ENCODE measurements at regions not wholly inside any gene's neighbourhood (a gene's known extent, or its start where the extent isn't known, plus 50 kb on each side); places are given as distances from the start of the nearest gene placed in this dataset.

DNA sequence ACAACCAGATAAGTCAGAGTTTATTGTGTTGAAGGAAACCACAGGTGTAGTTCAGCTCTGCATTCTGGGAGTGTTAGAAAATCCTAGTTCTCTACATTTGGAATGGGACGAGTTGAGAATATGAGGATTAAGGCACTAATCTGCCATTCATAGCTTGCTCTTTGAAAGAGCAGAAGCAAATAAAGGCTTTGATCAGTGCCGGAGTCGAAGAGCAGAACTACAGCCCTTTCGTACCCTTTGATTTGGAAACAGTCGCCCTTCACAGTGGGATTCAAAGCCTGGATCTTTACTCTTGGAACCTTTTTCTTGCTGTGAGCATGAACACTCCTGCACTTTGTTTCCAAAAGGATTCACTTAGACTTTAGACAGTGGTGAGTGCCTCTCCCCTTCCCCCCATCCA lies 523.9 kb upstream of the POU3F2 start:
- TF ChIP-seq ZNF274 (IDR thresholded peaks at IDR 0.05; ENCODE audit: low read depth, low read length) = no peak
- no peak overlapping the region for H3K4me3 ChIP-seq (ENCODE audit: low read length)

DNA sequence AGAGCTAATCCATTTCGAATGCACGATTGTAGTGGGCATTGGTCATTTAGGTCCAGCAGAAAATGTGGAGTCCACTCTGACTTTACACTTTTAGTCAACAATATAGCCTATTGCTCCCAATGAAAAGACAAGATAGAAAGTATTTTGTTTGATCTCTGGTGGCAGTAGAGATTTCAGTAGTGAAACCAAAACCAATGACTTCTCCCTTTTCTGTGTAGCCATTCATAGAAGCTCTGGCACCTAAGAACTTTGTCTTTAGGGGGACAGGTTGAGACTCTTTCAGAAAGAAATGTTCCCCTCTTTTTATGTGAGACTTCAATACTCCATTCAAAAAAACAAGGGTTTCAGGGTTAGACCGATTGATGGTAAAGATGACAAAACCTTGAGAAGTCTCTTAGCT lies 510.8 kb upstream of the POU3F2 start:
- no peak for TF ChIP-seq ZNF274 (IDR thresholded peaks at IDR 0.05; ENCODE audit: low read depth, low read length)

DNA sequence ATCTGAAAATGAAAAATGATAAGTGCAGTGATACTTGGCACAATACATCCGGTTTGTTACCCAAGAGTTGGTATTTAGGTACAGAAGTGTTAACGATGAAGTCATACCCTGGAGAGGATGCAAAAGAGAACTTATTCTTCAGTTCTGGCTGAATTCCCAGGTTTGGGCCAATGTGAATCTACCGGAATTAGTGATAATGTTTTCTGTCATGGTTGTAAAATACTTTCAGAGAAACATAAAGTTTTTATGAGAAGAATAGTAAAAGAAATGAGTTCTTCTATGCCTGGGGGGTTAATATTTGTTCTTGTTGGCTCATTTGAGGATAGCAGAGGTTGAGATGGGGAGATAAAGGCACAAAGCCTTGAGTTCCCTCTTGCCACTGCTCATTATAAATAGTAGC lies 509.9 kb upstream of the POU3F2 start:
- no peak for TF ChIP-seq ZNF274 (IDR thresholded peaks at IDR 0.05; ENCODE audit: low read depth, low read length)
- no peak overlapping the region for H3K4me3 ChIP-seq (ENCODE audit: low read length)

More for the DNA sequence above, 510.8 kb upstream of the POU3F2 start:
- no peak overlapping the region for H3K4me3 ChIP-seq (ENCODE audit: low read length)

DNA sequence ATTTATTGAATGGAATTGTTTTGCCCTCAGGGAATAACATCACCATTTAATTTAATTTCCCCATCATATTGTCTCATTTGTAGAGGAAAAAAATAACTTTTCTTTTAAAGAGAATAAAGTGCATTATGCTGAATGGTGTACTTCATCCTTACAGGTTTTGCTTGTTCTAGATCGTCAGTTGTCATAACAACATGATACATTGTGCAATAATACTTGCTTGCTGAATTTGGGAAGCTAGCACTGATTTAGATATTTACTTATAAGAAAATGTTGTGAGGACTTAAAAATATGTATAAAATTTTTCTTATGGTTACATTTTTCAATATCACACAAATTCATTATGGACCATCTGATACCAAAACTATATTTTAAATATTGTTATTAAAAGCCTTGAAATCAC lies 509.0 kb upstream of the POU3F2 start:
- no peak overlapping the region for H3K4me3 ChIP-seq (ENCODE audit: low read length)
- no peak for TF ChIP-seq ZNF274 (IDR thresholded peaks at IDR 0.05; ENCODE audit: low read depth, low read length)

DNA sequence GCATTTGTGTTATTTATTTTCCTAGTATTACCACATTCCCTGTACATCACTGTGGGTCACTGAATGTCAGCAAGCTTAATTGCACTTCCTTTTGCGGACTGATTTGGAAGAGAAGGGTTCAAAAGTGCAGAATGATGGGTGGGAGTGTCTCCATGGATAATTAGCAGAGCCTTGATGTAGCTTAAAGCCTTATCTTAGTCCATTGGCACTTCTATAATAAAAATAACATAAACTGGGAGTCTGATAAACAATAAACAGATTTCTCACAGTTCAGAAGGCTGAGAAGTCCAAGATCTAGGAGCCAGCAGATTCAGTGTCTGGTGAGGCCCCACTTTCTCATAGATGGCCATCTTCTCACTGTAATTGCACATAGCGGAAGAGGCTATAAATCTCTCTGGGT lies 501.1 kb upstream of the POU3F2 start:
- TF ChIP-seq ZNF274 (IDR thresholded peaks at IDR 0.05; ENCODE audit: low read depth, low read length) = no peak
- H3K4me3 ChIP-seq (ENCODE audit: low read length) = no peak overlapping the region

DNA sequence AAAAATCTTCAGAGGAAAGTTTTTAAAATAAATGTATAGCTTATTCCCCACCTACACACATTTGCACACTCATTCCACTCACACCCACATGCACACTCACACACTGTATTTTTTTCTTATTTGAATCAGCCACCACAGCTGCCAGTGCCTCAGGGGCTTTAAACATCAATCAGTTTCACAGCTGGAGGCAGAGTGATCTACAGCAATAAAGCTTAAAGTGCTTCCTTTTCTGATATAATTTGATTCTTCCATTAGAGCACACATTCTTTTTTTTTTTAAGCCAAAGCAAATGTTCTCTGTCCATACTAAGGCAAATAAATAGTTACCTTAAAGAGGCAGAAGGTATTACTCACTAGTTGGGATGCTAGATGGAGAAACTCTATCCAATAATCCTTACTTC lies 498.8 kb upstream of the POU3F2 start:
- H3K4me3 ChIP-seq (ENCODE audit: low read length) = no peak overlapping the region
- TF ChIP-seq ZNF274 (IDR thresholded peaks at IDR 0.05; ENCODE audit: low read depth, low read length) = no peak

DNA sequence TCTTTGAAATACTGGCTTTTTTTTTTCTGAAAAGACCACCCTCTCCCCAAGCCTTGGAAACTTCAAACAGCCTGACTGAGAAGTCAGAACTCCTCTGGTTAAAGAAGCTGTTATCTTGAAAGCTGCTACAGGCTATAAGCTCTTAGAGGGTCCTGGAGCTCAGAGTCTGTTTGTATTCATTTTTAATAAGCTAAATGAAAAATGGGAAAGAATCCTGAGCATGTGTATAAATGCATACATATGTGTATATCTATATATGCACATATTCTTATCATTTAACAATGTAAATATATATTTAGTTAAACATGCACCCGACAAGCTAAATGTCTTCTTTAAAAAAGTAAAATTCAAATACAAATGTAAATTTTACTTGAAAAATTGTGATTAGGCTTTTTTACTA lies 494.9 kb upstream of the POU3F2 start:
- no peak overlapping the region for H3K4me3 ChIP-seq (ENCODE audit: low read length)
- no peak for TF ChIP-seq ZNF274 (IDR thresholded peaks at IDR 0.05; ENCODE audit: low read depth, low read length)

DNA sequence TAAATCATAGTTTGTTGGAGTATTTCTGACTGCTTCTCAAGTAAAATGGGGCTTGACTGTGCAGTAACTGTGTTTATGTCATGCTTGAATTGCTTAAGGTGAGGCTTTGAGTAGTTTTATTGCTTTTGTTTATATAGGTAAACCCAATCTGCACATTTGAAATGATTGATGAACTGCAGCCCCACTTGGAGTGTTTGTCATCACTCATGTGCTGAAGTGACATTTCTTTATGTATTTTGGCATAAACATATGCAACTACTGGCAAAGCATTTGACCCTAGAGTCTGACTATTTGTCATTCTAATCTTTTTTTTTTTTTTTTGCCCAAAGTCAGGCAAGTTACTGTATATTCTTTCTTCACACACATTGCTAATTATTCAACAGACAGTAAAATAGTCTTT lies 491.4 kb upstream of the POU3F2 start:
- TF ChIP-seq ZNF274 (IDR thresholded peaks at IDR 0.05; ENCODE audit: low read depth, low read length) = no peak
- no peak overlapping the region for H3K4me3 ChIP-seq (ENCODE audit: low read length)

DNA sequence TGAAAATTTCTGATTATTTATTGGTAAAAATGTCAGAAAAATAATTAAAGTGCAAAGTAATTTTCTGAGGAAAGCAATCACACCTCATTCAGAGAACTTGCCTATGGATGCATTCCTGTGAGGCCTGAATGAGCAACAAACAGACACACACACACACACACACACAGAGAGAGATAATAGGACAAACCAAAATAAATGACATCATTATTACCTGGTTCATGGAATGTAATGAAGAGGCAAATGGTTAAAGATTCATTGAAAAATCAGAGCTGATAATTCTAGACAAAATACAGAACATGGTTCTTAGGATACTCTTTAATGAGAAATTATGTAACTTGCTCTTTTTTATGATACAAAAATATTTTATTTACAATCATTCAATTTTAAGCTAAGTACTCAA lies 490.6 kb upstream of the POU3F2 start:
- H3K4me3 ChIP-seq (ENCODE audit: low read length) = no peak overlapping the region
- TF ChIP-seq ZNF274 (IDR thresholded peaks at IDR 0.05; ENCODE audit: low read depth, low read length) = no peak

DNA sequence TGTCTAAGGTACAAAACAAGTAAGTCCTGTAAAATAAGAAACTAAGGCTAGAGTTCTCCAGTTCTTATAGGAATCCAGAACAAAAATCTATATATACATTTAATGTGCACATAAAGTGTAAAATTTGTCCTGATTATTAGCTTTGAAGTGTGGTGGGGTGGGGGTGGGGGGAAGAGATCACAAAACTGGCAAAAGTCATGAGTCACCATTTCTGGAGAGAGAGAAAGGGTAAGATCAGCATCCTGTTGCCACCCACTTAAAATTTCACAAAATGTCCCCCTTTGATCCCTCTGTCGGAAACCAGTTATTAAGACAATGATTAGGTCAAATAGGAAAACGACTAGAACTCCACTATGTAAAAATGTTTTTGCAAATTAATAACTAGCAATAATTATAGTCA lies 482.0 kb upstream of the POU3F2 start:
- TF ChIP-seq ZNF274 (IDR thresholded peaks at IDR 0.05; ENCODE audit: low read depth, low read length) = no peak

DNA sequence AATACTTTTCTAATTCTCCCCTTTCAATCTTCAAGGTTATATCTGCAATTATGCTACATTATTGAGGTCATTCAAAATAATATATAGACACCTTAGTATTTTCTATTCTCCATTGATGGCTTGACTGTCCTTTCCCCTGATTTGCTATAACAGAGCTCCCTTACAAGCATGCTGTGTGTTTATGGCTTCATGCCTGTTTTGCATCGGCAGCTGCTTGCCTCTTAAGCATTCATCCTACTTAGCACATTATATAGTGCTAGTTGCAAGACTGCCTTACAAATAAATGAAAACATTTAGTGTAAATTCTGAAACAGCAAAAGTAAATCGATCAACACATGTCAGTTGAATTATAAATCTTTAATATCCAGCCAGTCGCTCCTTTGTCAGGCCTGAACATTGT lies 476.2 kb upstream of the POU3F2 start:
- no peak for TF ChIP-seq ZNF274 (IDR thresholded peaks at IDR 0.05; ENCODE audit: low read depth, low read length)
- H3K4me3 ChIP-seq (ENCODE audit: low read length) = no peak overlapping the region

More for the DNA sequence above, 482.0 kb upstream of the POU3F2 start:
- H3K4me3 ChIP-seq (ENCODE audit: low read length) = no peak overlapping the region

DNA sequence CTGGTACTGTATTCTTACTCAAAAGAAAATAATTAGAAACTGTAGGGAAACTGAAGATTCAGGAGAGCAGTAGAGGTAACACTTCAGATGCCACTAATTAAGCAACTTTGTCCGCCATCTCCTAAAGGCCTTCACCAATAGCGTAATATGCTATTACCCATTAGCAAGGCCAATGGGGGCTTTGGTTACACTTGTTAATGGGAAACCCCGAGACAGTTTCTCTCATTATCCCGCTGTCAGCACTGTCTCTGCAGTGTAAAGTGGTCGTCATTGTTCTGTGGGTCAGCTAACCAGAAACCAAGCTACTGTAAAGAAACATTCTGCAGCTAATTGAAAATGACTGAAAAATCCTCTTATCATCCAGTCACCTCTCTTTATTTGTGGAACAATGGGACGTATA lies 468.0 kb upstream of the POU3F2 start:
- no peak for TF ChIP-seq ZNF274 (IDR thresholded peaks at IDR 0.05; ENCODE audit: low read depth, low read length)
- H3K4me3 ChIP-seq (ENCODE audit: low read length) = no peak overlapping the region

DNA sequence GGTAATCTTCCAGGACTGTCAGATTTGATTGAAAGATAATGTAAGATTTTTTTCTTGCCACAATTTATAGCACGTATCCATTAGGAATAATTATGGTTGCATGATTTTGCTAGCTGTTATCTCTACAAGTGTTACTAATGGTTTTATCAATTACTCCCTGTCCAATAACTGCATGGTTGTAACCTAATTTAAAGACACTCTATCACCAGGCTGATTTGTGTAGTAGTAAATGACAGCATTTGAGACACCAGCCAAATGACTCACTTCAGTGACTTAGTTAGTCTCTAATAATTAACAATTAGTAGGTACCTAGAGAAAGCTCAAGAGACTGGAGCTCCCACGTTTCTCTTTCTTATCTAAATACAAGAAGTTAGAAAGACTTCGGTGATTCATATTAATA lies 453.8 kb upstream of the POU3F2 start:
- no peak for TF ChIP-seq ZNF274 (IDR thresholded peaks at IDR 0.05; ENCODE audit: low read depth, low read length)
- H3K4me3 ChIP-seq (ENCODE audit: low read length) = no peak overlapping the region

DNA sequence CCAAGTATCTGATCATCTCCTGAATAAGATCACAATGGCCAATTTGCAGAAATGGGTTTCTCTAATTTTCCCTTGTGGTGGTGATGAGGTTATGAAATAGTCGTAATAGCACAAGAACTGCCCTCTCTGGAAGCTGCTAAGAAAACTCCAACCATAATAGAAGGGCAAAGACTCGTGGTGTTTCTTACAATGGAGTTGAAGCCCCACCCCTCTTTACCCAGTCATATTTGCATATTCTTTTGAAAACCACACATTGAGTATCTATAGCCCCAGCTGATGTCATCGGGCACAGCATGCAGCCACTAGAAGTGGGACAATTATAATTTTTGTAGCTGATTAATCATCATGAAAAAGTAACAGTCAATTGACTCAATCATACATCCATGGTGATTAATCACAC lies 452.1 kb upstream of the POU3F2 start:
- no peak for TF ChIP-seq ZNF274 (IDR thresholded peaks at IDR 0.05; ENCODE audit: low read depth, low read length)
- H3K4me3 ChIP-seq (ENCODE audit: low read length) = no peak overlapping the region

DNA sequence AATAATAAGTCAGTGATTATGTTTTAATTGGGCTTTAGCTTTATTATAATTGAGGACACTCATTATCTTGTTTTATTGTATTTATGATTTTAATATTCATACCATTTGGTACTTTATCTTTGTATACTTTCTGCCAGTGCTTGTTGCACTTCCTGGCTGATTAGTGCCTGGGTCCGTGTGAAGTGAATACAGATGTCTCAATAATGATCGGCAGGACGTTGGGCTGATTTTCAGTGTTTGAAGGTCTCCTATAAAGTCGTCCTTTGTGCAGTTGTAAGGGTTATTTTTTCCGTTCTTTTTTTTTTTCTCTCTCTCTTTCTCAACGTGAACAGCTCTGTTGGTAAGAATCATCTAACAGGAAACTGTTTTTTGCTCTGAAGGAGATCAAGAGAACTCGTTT lies 450.0 kb upstream of the POU3F2 start:
- H3K4me3 ChIP-seq (ENCODE audit: low read length) = no peak overlapping the region
- TF ChIP-seq ZNF274 (IDR thresholded peaks at IDR 0.05; ENCODE audit: low read depth, low read length) = no peak

DNA sequence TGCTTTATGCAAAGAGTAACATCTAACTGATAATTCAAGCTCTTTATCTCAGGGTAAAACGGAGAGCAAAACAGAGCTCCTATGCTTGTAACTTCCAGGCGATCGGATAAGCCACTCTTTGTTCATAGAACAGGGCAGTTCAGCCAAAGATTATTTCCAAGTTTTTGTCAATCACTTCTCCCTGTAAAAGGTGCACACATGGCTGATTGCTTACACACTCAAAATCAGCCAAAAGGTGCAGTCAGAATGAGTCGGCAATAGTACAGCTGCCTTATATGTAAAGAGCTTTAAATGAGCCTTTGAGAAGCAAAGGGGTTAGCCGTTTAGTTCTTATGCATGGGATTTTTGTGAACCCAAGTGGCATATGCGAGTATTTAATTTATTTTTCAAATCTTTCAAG lies 449.6 kb upstream of the POU3F2 start:
- TF ChIP-seq ZNF274 (IDR thresholded peaks at IDR 0.05; ENCODE audit: low read depth, low read length) = no peak
- no peak overlapping the region for H3K4me3 ChIP-seq (ENCODE audit: low read length)

All from GM08714 (cell line).